Esophagus muscularis mucosa (tissue), 4 donors: ENCODE measurements at regions not wholly inside any gene's neighbourhood (a gene's known extent, or its start where the extent isn't known, plus 50 kb on each side); places are given as distances from the start of the nearest gene placed in this dataset.

Source experiments
- DNase-seq: peaks from one replicate; pipeline ENCODE4 v3.0.0-alpha.2; 2017; ENCODE audit errors: extremely low spot score
- H3K27ac ChIP-seq, 4 donors: fragments of 200-600 bp; sonication (generic); replicated peaks in 1 of 4; 1 replicate in 3 of 4; 2 replicates in 1 of 4; pipeline ENCODE4 v1.5.1; 2016 to 2019; ENCODE audit warnings: mild to moderate bottlenecking in 1 of 4
- H3K27me3 ChIP-seq, 4 donors: fragments of 200-600 bp; sonication (generic); one replicate each; pipeline versions ENCODE4 v1.5.1 to v1.6.0; 2016 to 2019
- H3K36me3 ChIP-seq, 4 donors: fragments of 200-600 bp; sonication (generic); one replicate each; pipeline ENCODE4 v1.5.1; 2016 to 2019
- H3K4me1 ChIP-seq, 4 donors: fragments of 200-600 bp; sonication (generic); one replicate each; pipeline ENCODE4 v1.5.1; 2016 to 2019
- H3K4me3 ChIP-seq, 4 donors: fragments of 200-600 bp; sonication (generic); 1 replicate in 2 of 4; 2 replicates in 2 of 4; pipeline ENCODE4 v1.5.1; 2016 to 2019; ENCODE audit warnings: mild to moderate bottlenecking in 4 of 4, moderate library complexity in 1 of 4
- H3K9me3 ChIP-seq, 4 donors: fragments of 200-600 bp; sonication (generic); 1 replicate in 3 of 4; 2 replicates in 1 of 4; pipeline ENCODE4 v1.5.1; 2016 to 2019
- CTCF ChIP-seq, 3 experiments: fragments of 200-600 bp in 2 of 3; fragments of 450-650 bp in 1 of 3; sonication (generic) in 2 of 3; IDR thresholded peaks; one replicate each; pipeline ENCODE4 v1.5.1; 2017 to 2019; ENCODE audit warnings: antibody characterized with exemption in 3 of 3, mild to moderate bottlenecking in 2 of 3, moderate library complexity in 1 of 3
- EP300 ChIP-seq: sonication (generic); formaldehyde crosslinking; IDR thresholded peaks from one replicate; pipeline ENCODE4 v1.6.1; 2017; ENCODE audit warnings: antibody characterized with exemption
- POLR2A ChIP-seq: fragments of 450-650 bp; IDR thresholded peaks from one replicate; pipeline ENCODE4 v1.6.1; 2017; ENCODE audit warnings: antibody characterized with exemption, moderate library complexity, mild to moderate bottlenecking, low read depth
- POLR2AphosphoS5 ChIP-seq, 2 donors: sonication (generic); formaldehyde crosslinking; IDR thresholded peaks; one replicate each; pipeline ENCODE4 v1.6.1; 2017; ENCODE audit warnings: antibody characterized with exemption in 2 of 2
- WGBS: methylation state at CpG from one replicate; pipeline ENCODE4 v1.1.5; 2018; 5-methylcytosine and 5-hydroxymethylcytosine counted together
- intact Hi-C: fragments of 100-400 bp; cut with DNase I; formaldehyde crosslinking; loops from one replicate; pipeline ENCODE4 v1.15.1; 2023

- Histone ChIP-seq H3K36me3 (no peaks in the 10 kb centered on the region), H3K9me3 (no peaks in the 10 kb centered on the region), H3K27me3 (peaks cover 0 to 39% (median 0%) of the 10 kb centered on the region in 4 donors), H3K4me3 (no peak overlapping the region), H3K27ac (no peak overlapping the region), H3K4me1 (no peaks in the 10 kb centered on the region)
- 80% methylated on average over 5 of the region's 5 CpGs for WGBS
- TF ChIP-seq CTCF (IDR thresholded peaks at IDR 0.05) (no peak), EP300 (no peak), POLR2AphosphoS5 (IDR thresholded peaks at IDR 0.05) (no peak), POLR2A (no peak)
- intact Hi-C loops: no loop called here
- DNase-seq: no peak
Measured at GRCh38 chr19:28397800-28398199, 815.2 kb downstream of the UQCRFS1 start.

- intact Hi-C loops: no loop called here
- no peak for DNase-seq
- no peaks in the 10 kb centered on the region for H3K36me3 ChIP-seq
- no peak for TF ChIP-seq POLR2A
- no peak for TF ChIP-seq EP300
- TF ChIP-seq POLR2AphosphoS5 (IDR thresholded peaks at IDR 0.05): no peak
- TF ChIP-seq CTCF (IDR thresholded peaks at IDR 0.05): no peak
- no peak overlapping the region for H3K4me3 ChIP-seq
- H3K9me3 ChIP-seq: no peaks in the 10 kb centered on the region
- H3K27me3 ChIP-seq: peaks cover 0 to 34% (median 0%) of the 10 kb centered on the region in 4 donors
- H3K27ac ChIP-seq: no peak overlapping the region
- WGBS: 79% methylated on average over 10 of the region's 10 CpGs
- no peaks in the 10 kb centered on the region for H3K4me1 ChIP-seq
Measured at GRCh38 chr19:28397306-28397705, 815.6 kb downstream of the UQCRFS1 start.

GRCh38 chr19:28396287-28396831 is 816.6 kb downstream of the UQCRFS1 start:
- no peaks in the 10 kb centered on the region for H3K4me1 ChIP-seq
- H3K36me3 ChIP-seq: no peaks in the 10 kb centered on the region
- no peak overlapping the region for H3K27ac ChIP-seq
- TF ChIP-seq CTCF (IDR thresholded peaks at IDR 0.05) (no peak), POLR2AphosphoS5 (IDR thresholded peaks at IDR 0.05) (no peak), EP300 (no peak), POLR2A (no peak)
- peaks cover 0 to 25% (median 0%) of the 10 kb centered on the region in 4 donors for H3K27me3 ChIP-seq
- WGBS: 66% methylated on average over 13 of the region's 13 CpGs
- H3K9me3 ChIP-seq: no peaks in the 10 kb centered on the region
- DNase-seq: no peak
- intact Hi-C loops: no loop called here
- H3K4me3 ChIP-seq: no peak overlapping the region

DNA sequence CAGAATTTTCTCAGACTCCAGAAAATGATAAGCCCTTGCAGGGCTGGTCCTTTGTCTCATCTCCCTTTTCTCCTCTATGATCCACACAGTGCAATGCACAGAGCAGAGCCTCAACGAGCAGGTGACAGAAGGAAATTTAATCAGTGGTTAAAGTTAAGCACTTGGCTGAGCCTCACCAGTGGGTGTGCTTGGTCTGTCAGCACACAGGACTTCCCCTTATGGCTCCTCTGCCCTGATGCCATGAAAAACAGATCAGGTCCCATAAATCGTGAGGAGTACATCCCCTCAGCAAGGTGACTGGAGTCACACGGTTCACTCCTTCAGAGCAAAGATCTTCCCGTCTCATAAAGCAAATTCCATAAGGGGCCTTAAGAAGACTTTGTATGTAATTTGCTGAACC is 818.2 kb downstream of the UQCRFS1 start:
- no peak for DNase-seq
- TF ChIP-seq POLR2AphosphoS5 (IDR thresholded peaks at IDR 0.05) (no peak), CTCF (IDR thresholded peaks at IDR 0.05) (no peak)
- Histone ChIP-seq H3K36me3 (no peaks in the 10 kb centered on the region), H3K9me3 (no peaks in the 10 kb centered on the region), H3K27me3 (peaks cover 0 to 12% (median 0%) of the 10 kb centered on the region in 4 donors), H3K4me1 (no peaks in the 10 kb centered on the region), H3K27ac (no peak overlapping the region), H3K4me3 (no peak overlapping the region)
- intact Hi-C loops: no loop called here
- WGBS: 16% methylated on average over 3 of the region's 4 CpGs
